TTC549 (cell line): ENCODE measurements at regions not wholly inside any gene's neighbourhood (a gene's known extent, or its start where the extent isn't known, plus 50 kb on each side); places are given as distances from the start of the nearest gene placed in this dataset.

Experiments used
- FAIRE-seq: peaks from 2 replicates; lab custom pipeline; 2012; peaks lifted over from hg19 to GRCh38; lab: Jason Lieb, UNC

GRCh38 chr2:123128951-123129350 is 896.1 kb upstream of the CNTNAP5 start:
- FAIRE-seq: no peak

GRCh38 chr2:123136419-123136818 is 888.7 kb upstream of the CNTNAP5 start:
- FAIRE-seq: no peak

GRCh38 chr2:123144082-123144481 is 881.0 kb upstream of the CNTNAP5 start:
- no peak for FAIRE-seq

GRCh38 chr2:123153041-123153440 is 872.0 kb upstream of the CNTNAP5 start:
- no peak for FAIRE-seq

GRCh38 chr2:123154195-123154594 is 870.9 kb upstream of the CNTNAP5 start:
- FAIRE-seq: no peak

GRCh38 chr2:123157016-123157415 is 868.1 kb upstream of the CNTNAP5 start:
- FAIRE-seq: no peak

- no peak for FAIRE-seq
Observed at GRCh38 chr2:123162400-123163016, 862.6 kb upstream of the CNTNAP5 start.

GRCh38 chr2:123163398-123163797 is 861.7 kb upstream of the CNTNAP5 start:
- no peak for FAIRE-seq

- FAIRE-seq: no peak
Observed at GRCh38 chr2:123164216-123164615, 860.9 kb upstream of the CNTNAP5 start.

- no peak for FAIRE-seq
Observed at GRCh38 chr2:123165616-123166015, 859.5 kb upstream of the CNTNAP5 start.

GRCh38 chr2:123179526-123179925 is 845.6 kb upstream of the CNTNAP5 start:
- no peak for FAIRE-seq

- FAIRE-seq: peak; percentile 37
Observed at GRCh38 chr2:123195957-123196356, 829.1 kb upstream of the CNTNAP5 start.

- FAIRE-seq: no peak
Observed at GRCh38 chr2:123200035-123200434, 825.1 kb upstream of the CNTNAP5 start.

GRCh38 chr2:123207245-123207644 is 817.8 kb upstream of the CNTNAP5 start:
- no peak for FAIRE-seq

- FAIRE-seq: no peak
Observed at GRCh38 chr2:123209202-123209601, 815.9 kb upstream of the CNTNAP5 start.

GRCh38 chr2:123211181-123211580 is 813.9 kb upstream of the CNTNAP5 start:
- FAIRE-seq: no peak

GRCh38 chr2:123245156-123245555 is 779.9 kb upstream of the CNTNAP5 start:
- no peak for FAIRE-seq

- no peak for FAIRE-seq
Observed at GRCh38 chr2:123258877-123259539, 766.1 kb upstream of the CNTNAP5 start.

- FAIRE-seq: no peak
Observed at GRCh38 chr2:123262856-123263255, 762.2 kb upstream of the CNTNAP5 start.

- no peak for FAIRE-seq
Observed at GRCh38 chr2:123283431-123283830, 741.7 kb upstream of the CNTNAP5 start.

GRCh38 chr2:123303731-123304130 is 721.4 kb upstream of the CNTNAP5 start:
- FAIRE-seq: no peak
